GM19395 (cell line): ENCODE measurements at regions not wholly inside any gene's neighbourhood (a gene's known extent, or its start where the extent isn't known, plus 50 kb on each side); places are given as distances from the start of the nearest gene placed in this dataset.
A peak's percentile ranks its signal among the peaks of the same experiment; 100 is the strongest.

Experiments used
- ATAC-seq: cut with Tn5 transposase; IDR thresholded peaks from one replicate; pipeline ENCODE4 v1.9.1; 2021; ENCODE audit warnings: mild to moderate bottlenecking, moderate library complexity; ENCODE audit not compliant: unreplicated experiment

DNA sequence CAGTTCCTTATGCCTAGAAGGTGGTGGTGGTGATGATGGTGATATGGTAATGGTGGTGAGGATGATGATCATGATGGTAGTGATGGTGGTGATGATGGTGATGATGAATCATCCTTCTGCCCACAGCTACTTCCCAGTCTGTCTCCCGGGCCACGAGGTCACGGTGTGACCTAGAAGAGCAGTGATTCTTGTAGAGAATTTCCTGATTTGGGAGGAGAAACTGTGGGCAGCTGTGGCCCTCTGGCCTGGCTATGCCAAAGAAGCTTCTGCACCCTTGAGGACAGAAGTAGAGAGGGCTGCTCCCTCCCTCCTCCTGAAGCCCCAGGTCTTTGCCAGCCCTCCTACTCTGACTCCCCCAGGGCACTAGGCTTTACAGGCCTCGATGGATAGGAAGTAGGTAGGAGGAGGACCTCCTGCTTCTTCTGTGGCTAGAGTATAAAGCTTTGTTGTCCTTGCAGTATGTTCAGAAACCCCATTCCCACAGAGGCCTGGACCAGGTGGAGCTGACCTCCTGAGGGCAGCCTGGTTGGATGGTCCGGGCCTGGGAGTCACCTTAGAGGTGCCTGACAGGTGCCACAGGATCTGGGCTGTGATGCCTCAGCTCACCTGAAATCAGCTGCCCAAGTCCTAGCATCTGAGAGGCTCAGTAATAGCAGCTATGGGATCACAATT, 57.9 kb upstream of the EPAS1 start:
- no peak for ATAC-seq

DNA sequence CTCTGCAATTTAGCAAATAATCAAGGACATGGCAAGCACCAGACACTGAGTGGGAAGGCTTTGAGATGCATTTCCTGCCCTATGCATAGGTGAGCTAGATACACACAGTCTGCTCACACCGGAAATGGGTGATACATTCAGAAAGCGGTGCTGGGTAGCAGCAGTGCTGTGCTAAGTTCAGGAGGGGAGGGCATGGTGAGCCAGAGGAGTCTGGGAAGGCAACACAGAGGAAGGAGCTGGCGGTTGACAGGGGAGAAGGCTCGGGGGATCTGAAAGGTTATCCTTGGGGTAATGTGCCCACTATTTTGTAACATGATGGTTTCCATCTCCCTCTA, 57.4 kb upstream of the EPAS1 start:
- no peak for ATAC-seq

DNA sequence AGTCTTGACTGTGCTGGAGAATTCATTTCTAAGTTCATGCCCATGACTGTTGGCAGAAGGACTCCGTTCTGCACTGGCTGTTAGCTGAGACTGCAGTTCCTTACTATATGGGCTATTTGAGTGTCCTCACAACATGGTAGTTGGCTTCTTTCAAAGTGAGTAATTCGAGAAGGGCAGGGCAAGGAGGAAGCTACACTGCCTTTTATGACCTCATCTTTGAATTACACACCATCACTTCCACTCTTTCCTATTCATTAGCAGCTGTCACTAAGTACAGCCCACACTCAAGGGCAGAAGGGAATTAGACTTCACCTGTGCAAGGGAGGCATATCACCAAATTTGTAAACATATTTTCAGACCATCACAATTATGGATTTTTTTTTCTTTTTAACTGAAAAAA, 55.9 kb upstream of the EPAS1 start:
- no peak for ATAC-seq

DNA sequence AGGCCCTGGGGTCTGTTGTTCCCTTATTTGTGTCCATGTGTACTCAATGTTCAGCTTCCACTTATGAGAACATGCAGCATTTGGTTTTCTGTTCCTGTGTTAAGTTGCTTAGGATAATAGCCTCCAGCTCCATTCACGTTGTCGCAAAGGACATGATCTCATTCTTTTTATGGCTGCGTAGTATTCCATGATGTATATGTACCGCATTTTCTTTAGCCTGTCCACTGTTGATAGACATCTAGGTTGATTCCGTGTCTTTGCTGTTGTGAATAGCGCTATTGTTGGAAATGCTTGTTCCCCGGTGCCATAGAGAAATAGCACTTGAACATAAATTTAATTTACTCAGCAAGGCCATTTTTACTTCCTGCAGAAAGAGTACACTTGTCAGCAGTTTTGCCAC, 51.3 kb upstream of the EPAS1 start:
- no peak for ATAC-seq

DNA sequence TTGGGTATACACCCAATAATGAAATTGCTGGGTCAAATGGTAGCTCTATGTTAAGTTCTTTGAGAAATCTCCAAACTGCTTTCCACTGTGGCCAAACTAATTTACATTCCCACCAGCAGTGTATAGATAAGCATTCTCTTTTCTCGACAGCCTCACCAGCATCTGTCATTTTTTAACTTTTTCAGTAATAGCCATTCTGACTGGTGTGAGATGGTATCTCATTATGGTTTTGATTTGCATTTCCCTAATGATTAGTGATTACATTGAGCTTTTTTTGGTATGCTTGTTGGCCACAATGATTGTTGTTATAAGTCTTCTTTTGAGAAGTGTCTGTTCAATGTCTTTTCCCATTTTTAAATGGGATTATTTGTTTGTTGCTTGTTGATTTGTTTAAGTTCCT, 50.4 kb upstream of the EPAS1 start:
- ATAC-seq: peak; percentile 63
